Activated naive CD8-positive, alpha-beta T cell treated with anti-CD3 and anti-CD28 coated beads, Interleukin-2, amount 10 ng/mL, durations not matched to agents 7 days and 5 days (primary cell): ENCODE measurements at regions not wholly inside any gene's neighbourhood (a gene's known extent, or its start where the extent isn't known, plus 50 kb on each side); places are given as distances from the start of the nearest gene placed in this dataset.

Source experiments
- ATAC-seq: fragments of 150-1000 bp; cut with Tn5 transposase; one replicate; pipeline ENCODE4 v1.10.0; 2021; ENCODE audit warnings: low read depth, moderate library complexity
- POLR2A ChIA-PET: fragments of 350-600 bp; sonication (Branson Sonifier 250); formaldehyde crosslinking; loops from one replicate; lab custom pipeline; 2021; ENCODE audit warnings: antibody characterized with exemption; lab: Charles Lee
- DNase-seq: peaks from one replicate; pipeline ENCODE4 v3.0.0; 2021
- H3K27ac Mint-ChIP-seq: one replicate; pipeline ENCODE4 v1.8.0; 2022; ENCODE audit warnings: mild to moderate bottlenecking, mixed read lengths
- H3K27me3 Mint-ChIP-seq: one replicate; pipeline ENCODE4 v1.8.0; 2022; ENCODE audit warnings: mild to moderate bottlenecking, moderate library complexity, mixed read lengths
- H3K36me3 Mint-ChIP-seq: one replicate; pipeline ENCODE4 v1.8.0; 2021; ENCODE audit warnings: mild to moderate bottlenecking, mixed read lengths
- H3K4me1 Mint-ChIP-seq: one replicate; pipeline ENCODE4 v1.8.0; 2021; ENCODE audit warnings: mixed read lengths
- H3K4me3 Mint-ChIP-seq: one replicate; pipeline ENCODE4 v1.8.0; 2022; ENCODE audit warnings: mild to moderate bottlenecking, moderate library complexity, mixed read lengths
- H3K9me3 Mint-ChIP-seq: one replicate; pipeline ENCODE4 v1.8.0; 2021; ENCODE audit warnings: mixed read lengths

GRCh38 chr7:119681336-119681735 lies 591.6 kb upstream of the KCND2 start:
- no peak overlapping the region for H3K4me3 Mint-ChIP-seq
- POLR2A ChIA-PET = no interaction called here
- H3K4me1 Mint-ChIP-seq = no peaks in the 10 kb centered on the region
- no peaks in the 10 kb centered on the region for H3K36me3 Mint-ChIP-seq
- H3K27me3 Mint-ChIP-seq = no peaks in the 10 kb centered on the region
- no peak for DNase-seq
- no peak overlapping the region for H3K27ac Mint-ChIP-seq
- H3K9me3 Mint-ChIP-seq = peaks cover 3% of the 10 kb centered on the region
- ATAC-seq = no peak

- H3K27me3 Mint-ChIP-seq = no peaks in the 10 kb centered on the region
- POLR2A ChIA-PET = no interaction called here
- H3K4me3 Mint-ChIP-seq = no peak overlapping the region
- H3K27ac Mint-ChIP-seq = no peak overlapping the region
- no peaks in the 10 kb centered on the region for H3K36me3 Mint-ChIP-seq
- H3K4me1 Mint-ChIP-seq = no peaks in the 10 kb centered on the region
- peaks cover 2% of the 10 kb centered on the region for H3K9me3 Mint-ChIP-seq
- DNase-seq (no peak), ATAC-seq (no peak)
Observed at GRCh38 chr7:119684763-119685162, 588.2 kb upstream of the KCND2 start.

GRCh38 chr7:119685906-119686305 lies 587.1 kb upstream of the KCND2 start:
- H3K36me3 Mint-ChIP-seq = no peaks in the 10 kb centered on the region
- ATAC-seq = no peak

GRCh38 chr7:119688831-119689230 lies 584.1 kb upstream of the KCND2 start:
- Mint-ChIP-seq H3K9me3 (peaks cover under 1% of the 10 kb centered on the region), H3K4me1 (no peaks in the 10 kb centered on the region), H3K4me3 (no peak overlapping the region), H3K27ac (no peak overlapping the region), H3K36me3 (no peaks in the 10 kb centered on the region), H3K27me3 (no peaks in the 10 kb centered on the region)
- POLR2A ChIA-PET = no interaction called here
- no peak for DNase-seq
- no peak for ATAC-seq

More at GRCh38 chr7:119685906-119686305, 587.1 kb upstream of the KCND2 start:
- Mint-ChIP-seq H3K4me1 (no peaks in the 10 kb centered on the region), H3K27ac (no peak overlapping the region), H3K9me3 (peaks cover 2% of the 10 kb centered on the region), H3K4me3 (no peak overlapping the region), H3K27me3 (no peaks in the 10 kb centered on the region)
- DNase-seq = no peak
- POLR2A ChIA-PET = no interaction called here

GRCh38 chr7:119692541-119692940 lies 580.4 kb upstream of the KCND2 start:
- Mint-ChIP-seq H3K36me3 (no peaks in the 10 kb centered on the region), H3K27me3 (no peaks in the 10 kb centered on the region), H3K27ac (no peak overlapping the region), H3K9me3 (peaks cover 2% of the 10 kb centered on the region), H3K4me1 (no peaks in the 10 kb centered on the region), H3K4me3 (no peak overlapping the region)
- DNase-seq (no peak), ATAC-seq (no peak)
- POLR2A ChIA-PET = no interaction called here

GRCh38 chr7:119694506-119694905 lies 578.5 kb upstream of the KCND2 start:
- no peaks in the 10 kb centered on the region for H3K4me1 Mint-ChIP-seq
- ATAC-seq (no peak), DNase-seq (no peak)
- H3K9me3 Mint-ChIP-seq = peaks cover 2% of the 10 kb centered on the region
- no peaks in the 10 kb centered on the region for H3K27me3 Mint-ChIP-seq
- H3K36me3 Mint-ChIP-seq = no peaks in the 10 kb centered on the region
- no peak overlapping the region for H3K27ac Mint-ChIP-seq
- no peak overlapping the region for H3K4me3 Mint-ChIP-seq
- POLR2A ChIA-PET = no interaction called here

GRCh38 chr7:119696336-119696735 lies 576.6 kb upstream of the KCND2 start:
- DNase-seq = no peak
- H3K4me1 Mint-ChIP-seq = no peaks in the 10 kb centered on the region
- H3K9me3 Mint-ChIP-seq = peaks cover 2% of the 10 kb centered on the region
- ATAC-seq = no peak
- H3K27me3 Mint-ChIP-seq = no peaks in the 10 kb centered on the region
- no peak overlapping the region for H3K27ac Mint-ChIP-seq
- no peak overlapping the region for H3K4me3 Mint-ChIP-seq
- H3K36me3 Mint-ChIP-seq = no peaks in the 10 kb centered on the region
- POLR2A ChIA-PET = no interaction called here

- ATAC-seq (no peak), DNase-seq (no peak)
- Mint-ChIP-seq H3K27ac (no peak overlapping the region), H3K36me3 (no peaks in the 10 kb centered on the region), H3K27me3 (no peaks in the 10 kb centered on the region), H3K9me3 (peaks cover 2% of the 10 kb centered on the region), H3K4me1 (no peaks in the 10 kb centered on the region), H3K4me3 (no peak overlapping the region)
- POLR2A ChIA-PET = no interaction called here
Observed at GRCh38 chr7:119703895-119704294, 569.1 kb upstream of the KCND2 start.

- no peak overlapping the region for H3K4me3 Mint-ChIP-seq
- POLR2A ChIA-PET = no interaction called here
- H3K4me1 Mint-ChIP-seq = no peaks in the 10 kb centered on the region
- H3K36me3 Mint-ChIP-seq = no peaks in the 10 kb centered on the region
- no peak overlapping the region for H3K27ac Mint-ChIP-seq
- ATAC-seq = no peak
- H3K9me3 Mint-ChIP-seq = peaks cover 2% of the 10 kb centered on the region
- H3K27me3 Mint-ChIP-seq = no peaks in the 10 kb centered on the region
- no peak for DNase-seq
Observed at GRCh38 chr7:119706608-119707007, 566.4 kb upstream of the KCND2 start.

GRCh38 chr7:119708891-119709290 lies 564.1 kb upstream of the KCND2 start:
- H3K4me1 Mint-ChIP-seq = no peaks in the 10 kb centered on the region
- DNase-seq = no peak
- no peaks in the 10 kb centered on the region for H3K36me3 Mint-ChIP-seq
- peaks cover 4% of the 10 kb centered on the region for H3K9me3 Mint-ChIP-seq
- no peaks in the 10 kb centered on the region for H3K27me3 Mint-ChIP-seq
- no peak overlapping the region for H3K27ac Mint-ChIP-seq
- no peak overlapping the region for H3K4me3 Mint-ChIP-seq
- ATAC-seq = no peak
- POLR2A ChIA-PET = no interaction called here

GRCh38 chr7:119711104-119711503 lies 561.9 kb upstream of the KCND2 start:
- DNase-seq = no peak
- Mint-ChIP-seq H3K4me1 (no peaks in the 10 kb centered on the region), H3K4me3 (no peak overlapping the region), H3K27ac (no peak overlapping the region), H3K36me3 (no peaks in the 10 kb centered on the region), H3K27me3 (no peaks in the 10 kb centered on the region), H3K9me3 (peaks cover 4% of the 10 kb centered on the region)
- POLR2A ChIA-PET = no interaction called here
- no peak for ATAC-seq

- Mint-ChIP-seq H3K27me3 (no peaks in the 10 kb centered on the region), H3K36me3 (no peaks in the 10 kb centered on the region), H3K27ac (no peak overlapping the region), H3K4me1 (no peaks in the 10 kb centered on the region), H3K9me3 (peaks cover 4% of the 10 kb centered on the region), H3K4me3 (no peak overlapping the region)
- no peak for ATAC-seq
- no peak for DNase-seq
- POLR2A ChIA-PET = no interaction called here
Observed at GRCh38 chr7:119712886-119713462, 560.0 kb upstream of the KCND2 start.

GRCh38 chr7:119713606-119714005 lies 559.4 kb upstream of the KCND2 start:
- DNase-seq (no peak), ATAC-seq (no peak)
- H3K4me1 Mint-ChIP-seq = no peaks in the 10 kb centered on the region
- H3K27ac Mint-ChIP-seq = no peak overlapping the region
- POLR2A ChIA-PET = no interaction called here
- no peaks in the 10 kb centered on the region for H3K27me3 Mint-ChIP-seq
- H3K4me3 Mint-ChIP-seq = no peak overlapping the region
- H3K9me3 Mint-ChIP-seq = peaks cover 4% of the 10 kb centered on the region
- H3K36me3 Mint-ChIP-seq = no peaks in the 10 kb centered on the region

- no peaks in the 10 kb centered on the region for H3K27me3 Mint-ChIP-seq
- POLR2A ChIA-PET = no interaction called here
- ATAC-seq (no peak), DNase-seq (no peak)
- H3K27ac Mint-ChIP-seq = no peak overlapping the region
- peaks cover 1% of the 10 kb centered on the region for H3K9me3 Mint-ChIP-seq
- H3K4me3 Mint-ChIP-seq = no peak overlapping the region
- no peaks in the 10 kb centered on the region for H3K36me3 Mint-ChIP-seq
- no peaks in the 10 kb centered on the region for H3K4me1 Mint-ChIP-seq
Observed at GRCh38 chr7:119720541-119720940, 552.4 kb upstream of the KCND2 start.
